WTC11 (cell line): ENCODE measurements at regions not wholly inside any gene's neighbourhood (a gene's known extent, or its start where the extent isn't known, plus 50 kb on each side); places are given as distances from the start of the nearest gene placed in this dataset.

Experiments
- ATAC-seq: fragments of 200-7000 bp; cut with Tn5 transposase; 2 replicates; pipeline ENCODE4 v1.10.0; 2021; ENCODE audit warnings: mild to moderate bottlenecking, moderate library complexity
- CTCF ChIA-PET: fragments of 300-600 bp; sonication (Branson Sonifier 250); formaldehyde crosslinking; loops from one replicate; lab custom pipeline; 2021; ENCODE audit warnings: antibody characterized with exemption; lab: Charles Lee
- POLR2A ChIA-PET: fragments of 350-600 bp; sonication (Branson Sonifier 250); formaldehyde crosslinking; loops from one replicate; lab custom pipeline; 2021; ENCODE audit warnings: antibody characterized with exemption; lab: Charles Lee
- DNase-seq: peaks from one replicate; pipeline ENCODE4 v3.0.0; 2021; ENCODE audit warnings: low spot score
- H3K27ac Mint-ChIP-seq: 2 replicates; pipeline ENCODE4 v1.8.0; 2021; ENCODE audit warnings: mixed read lengths
- H3K27me3 Mint-ChIP-seq: 2 replicates; pipeline ENCODE4 v1.8.0; 2021; ENCODE audit warnings: low read depth, mild to moderate bottlenecking, moderate library complexity, mixed read lengths
- H3K36me3 Mint-ChIP-seq: 2 replicates; pipeline ENCODE4 v1.8.0; 2021; ENCODE audit warnings: mixed read lengths
- H3K4me1 Mint-ChIP-seq: 2 replicates; pipeline ENCODE4 v1.8.0; 2022; ENCODE audit warnings: mixed read lengths
- H3K4me3 Mint-ChIP-seq: 2 replicates; pipeline ENCODE4 v1.8.0; 2021; ENCODE audit warnings: mild to moderate bottlenecking, moderate library complexity, mixed read lengths
- H3K9me3 Mint-ChIP-seq: 2 replicates; pipeline ENCODE4 v1.8.0; 2021; ENCODE audit warnings: mixed read lengths
- AR ChIP-seq: fragments of 250-450 bp; sonication (Bioruptor Pico); IDR thresholded peaks from 2 replicates; pipeline ENCODE4 v1.9.0; 2021; ENCODE audit warnings: mild to moderate bottlenecking
- ATF1 ChIP-seq: sonication (generic); formaldehyde crosslinking; IDR thresholded peaks from 2 replicates; pipeline ENCODE4 v1.8.1; 2023; ENCODE audit warnings: mild to moderate bottlenecking, moderate library complexity, missing genetic modification reagents
- ATF2 ChIP-seq: sonication (generic); formaldehyde crosslinking; IDR thresholded peaks from 2 replicates; pipeline ENCODE4 v1.8.1; 2022; ENCODE audit warnings: low read depth, missing genetic modification reagents, borderline replicate concordance
- HMGA2 ChIP-seq: fragments of 250-450 bp; sonication (Bioruptor Pico); IDR thresholded peaks from 2 replicates; pipeline ENCODE4 v1.4.0; 2021; ENCODE audit warnings: mild to moderate bottlenecking, moderate library complexity
- IRF2 ChIP-seq: sonication (generic); formaldehyde crosslinking; IDR thresholded peaks from 2 replicates; pipeline ENCODE4 v1.8.0; 2022; ENCODE audit warnings: low read depth, missing genetic modification reagents, borderline replicate concordance
- MXD4 ChIP-seq: fragments of 250-450 bp; sonication (Bioruptor Pico); IDR thresholded peaks from 2 replicates; pipeline ENCODE4 v1.8.0; 2021; ENCODE audit warnings: mild to moderate bottlenecking, moderate library complexity, borderline replicate concordance
- PRRX2 ChIP-seq: fragments of 250-450 bp; sonication (Bioruptor Pico); IDR thresholded peaks from 2 replicates; pipeline ENCODE4 v1.8.0; 2021; ENCODE audit warnings: mild to moderate bottlenecking
- RELA ChIP-seq: sonication (generic); formaldehyde crosslinking; IDR thresholded peaks from 2 replicates; pipeline ENCODE4 v1.8.1; 2022; ENCODE audit warnings: missing genetic modification reagents, mild to moderate bottlenecking, borderline replicate concordance
- ZBTB21 ChIP-seq: sonication (generic); formaldehyde crosslinking; IDR thresholded peaks from 2 replicates; pipeline ENCODE4 v1.8.1; 2023; ENCODE audit warnings: mild to moderate bottlenecking, missing genetic modification reagents, borderline replicate concordance
- ZNF138 ChIP-seq: sonication (generic); formaldehyde crosslinking; conservative IDR thresholded peaks from 2 replicates; pipeline ENCODE4 v1.8.1; 2022; ENCODE audit warnings: mild to moderate bottlenecking, moderate library complexity, missing genetic modification reagents
- ZNF232 ChIP-seq: sonication (generic); formaldehyde crosslinking; IDR thresholded peaks from 2 replicates; pipeline ENCODE4 v1.8.0; 2022; ENCODE audit warnings: mild to moderate bottlenecking, missing genetic modification reagents
- ZNF263 ChIP-seq: sonication (generic); formaldehyde crosslinking; IDR thresholded peaks from 2 replicates; pipeline ENCODE4 v1.8.1; 2022; ENCODE audit warnings: low read depth, mild to moderate bottlenecking, moderate library complexity, missing genetic modification reagents
- ZNF317 ChIP-seq: sonication (generic); formaldehyde crosslinking; IDR thresholded peaks from 2 replicates; pipeline ENCODE4 v1.8.1; 2023; ENCODE audit warnings: low read depth, mild to moderate bottlenecking, moderate library complexity, missing genetic modification reagents, borderline replicate concordance
- TF ChIP-seq, protein P1 (sequence below): sonication (generic); formaldehyde crosslinking; IDR thresholded peaks from 2 replicates; pipeline ENCODE4 v1.8.1; 2023; ENCODE audit warnings: mild to moderate bottlenecking, moderate library complexity, missing genetic modification reagents
- TF ChIP-seq, protein P2 (sequence below): sonication (generic); formaldehyde crosslinking; IDR thresholded peaks from 2 replicates; pipeline ENCODE4 v1.8.1; 2022; ENCODE audit warnings: mild to moderate bottlenecking, moderate library complexity, missing genetic modification reagents
- TF ChIP-seq, protein P3 (sequence below): sonication (generic); formaldehyde crosslinking; IDR thresholded peaks from 2 replicates; pipeline ENCODE4 v1.8.0; 2023; ENCODE audit warnings: missing genetic modification reagents
- TF ChIP-seq, protein P4 (sequence below): fragments of 200-600 bp; IDR thresholded peaks from 2 replicates; pipeline ENCODE4 v1.8.0; 2022; ENCODE audit warnings: antibody characterized with exemption
- TF ChIP-seq, protein P5 (sequence below): sonication (generic); formaldehyde crosslinking; IDR thresholded peaks from 2 replicates; pipeline ENCODE4 v1.8.1; 2023; ENCODE audit warnings: mild to moderate bottlenecking, missing genetic modification reagents

- Mint-ChIP-seq H3K4me3 (no peak overlapping the region), H3K9me3 (peaks cover 9% of the 10 kb centered on the region), H3K36me3 (0 out of 2 replicates have a peak, but pooled peaks cover 3% of the 10 kb centered on the region)
- ChIA-PET POLR2A (no interaction called here), CTCF (no interaction called here)
- no peak for DNase-seq
- no peak for ATAC-seq
- no peak for TF ChIP-seq RELA (CRISPR knock-in tag)
- TF ChIP-seq AR (CRISPR knock-in tag), result no peak
- TF ChIP-seq PRRX2 (CRISPR knock-in tag), result no peak
- TF ChIP-seq, all 79 proteins: peak for 0
- Mint-ChIP-seq H3K27me3 (no peaks in the 10 kb centered on the region), H3K27ac (no peak overlapping the region), H3K4me1 (no peaks in the 10 kb centered on the region)
These were observed 230.8 kb downstream of the NUAK1 start for GRCh38 chr12:105907982-105908381.

- DNase-seq (no peak), ATAC-seq (no peak)
- CTCF ChIA-PET, result no interaction called here
- no peak for TF ChIP-seq ZNF317
- TF ChIP-seq ATF1, result no peak
- TF ChIP-seq, protein P1, sequence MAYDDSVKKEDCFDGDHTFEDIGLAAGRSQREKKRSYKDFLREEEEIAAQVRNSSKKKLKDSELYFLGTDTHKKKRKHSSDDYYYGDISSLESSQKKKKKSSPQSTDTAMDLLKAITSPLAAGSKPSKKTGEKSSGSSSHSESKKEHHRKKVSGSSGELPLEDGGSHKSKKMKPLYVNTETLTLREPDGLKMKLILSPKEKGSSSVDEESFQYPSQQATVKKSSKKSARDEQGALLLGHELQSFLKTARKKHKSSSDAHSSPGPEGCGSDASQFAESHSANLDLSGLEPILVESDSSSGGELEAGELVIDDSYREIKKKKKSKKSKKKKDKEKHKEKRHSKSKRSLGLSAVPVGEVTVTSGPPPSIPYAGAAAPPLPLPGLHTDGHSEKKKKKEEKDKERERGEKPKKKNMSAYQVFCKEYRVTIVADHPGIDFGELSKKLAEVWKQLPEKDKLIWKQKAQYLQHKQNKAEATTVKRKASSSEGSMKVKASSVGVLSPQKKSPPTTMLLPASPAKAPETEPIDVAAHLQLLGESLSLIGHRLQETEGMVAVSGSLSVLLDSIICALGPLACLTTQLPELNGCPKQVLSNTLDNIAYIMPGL (CRISPR knock-in tag), result no peak
- no peak for TF ChIP-seq HMGA2 (CRISPR knock-in tag)
- no peak for TF ChIP-seq ZNF232 (CRISPR knock-in tag)
- TF ChIP-seq, protein P2, sequence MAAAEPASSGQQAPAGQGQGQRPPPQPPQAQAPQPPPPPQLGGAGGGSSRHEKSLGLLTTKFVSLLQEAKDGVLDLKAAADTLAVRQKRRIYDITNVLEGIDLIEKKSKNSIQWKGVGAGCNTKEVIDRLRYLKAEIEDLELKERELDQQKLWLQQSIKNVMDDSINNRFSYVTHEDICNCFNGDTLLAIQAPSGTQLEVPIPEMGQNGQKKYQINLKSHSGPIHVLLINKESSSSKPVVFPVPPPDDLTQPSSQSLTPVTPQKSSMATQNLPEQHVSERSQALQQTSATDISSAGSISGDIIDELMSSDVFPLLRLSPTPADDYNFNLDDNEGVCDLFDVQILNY (CRISPR knock-in tag), result no peak
- Mint-ChIP-seq H3K4me1 (no peaks in the 10 kb centered on the region), H3K27ac (no peak overlapping the region), H3K9me3 (peaks cover 12% of the 10 kb centered on the region), H3K27me3 (no peaks in the 10 kb centered on the region; the same call in 1 of the 2 replicates), H3K4me3 (no peak overlapping the region), H3K36me3 (0 out of 2 replicates have a peak, but pooled peaks cover 3% of the 10 kb centered on the region)
- POLR2A ChIA-PET, result no interaction called here
These were observed 228.7 kb downstream of the NUAK1 start for GRCh38 chr12:105910030-105910429.

- Mint-ChIP-seq H3K9me3 (peaks cover 12% of the 10 kb centered on the region), H3K4me1 (no peaks in the 10 kb centered on the region), H3K36me3 (0 out of 2 replicates have a peak, but pooled peaks cover 3% of the 10 kb centered on the region), H3K27ac (no peak overlapping the region), H3K27me3 (no peaks in the 10 kb centered on the region; the same call in 1 of the 2 replicates), H3K4me3 (no peak overlapping the region)
- CTCF ChIA-PET, result no interaction called here
- ATAC-seq, result no peak
- no peak for DNase-seq
- POLR2A ChIA-PET, result no interaction called here
- no peak for TF ChIP-seq AR (CRISPR knock-in tag)
- TF ChIP-seq MXD4 (CRISPR knock-in tag), result no peak
- TF ChIP-seq, protein P3, sequence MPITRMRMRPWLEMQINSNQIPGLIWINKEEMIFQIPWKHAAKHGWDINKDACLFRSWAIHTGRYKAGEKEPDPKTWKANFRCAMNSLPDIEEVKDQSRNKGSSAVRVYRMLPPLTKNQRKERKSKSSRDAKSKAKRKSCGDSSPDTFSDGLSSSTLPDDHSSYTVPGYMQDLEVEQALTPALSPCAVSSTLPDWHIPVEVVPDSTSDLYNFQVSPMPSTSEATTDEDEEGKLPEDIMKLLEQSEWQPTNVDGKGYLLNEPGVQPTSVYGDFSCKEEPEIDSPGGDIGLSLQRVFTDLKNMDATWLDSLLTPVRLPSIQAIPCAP (CRISPR knock-in tag), result no peak
- no peak for TF ChIP-seq ATF1
- no peak for TF ChIP-seq IRF2 (CRISPR knock-in tag)
- TF ChIP-seq, protein P4, sequence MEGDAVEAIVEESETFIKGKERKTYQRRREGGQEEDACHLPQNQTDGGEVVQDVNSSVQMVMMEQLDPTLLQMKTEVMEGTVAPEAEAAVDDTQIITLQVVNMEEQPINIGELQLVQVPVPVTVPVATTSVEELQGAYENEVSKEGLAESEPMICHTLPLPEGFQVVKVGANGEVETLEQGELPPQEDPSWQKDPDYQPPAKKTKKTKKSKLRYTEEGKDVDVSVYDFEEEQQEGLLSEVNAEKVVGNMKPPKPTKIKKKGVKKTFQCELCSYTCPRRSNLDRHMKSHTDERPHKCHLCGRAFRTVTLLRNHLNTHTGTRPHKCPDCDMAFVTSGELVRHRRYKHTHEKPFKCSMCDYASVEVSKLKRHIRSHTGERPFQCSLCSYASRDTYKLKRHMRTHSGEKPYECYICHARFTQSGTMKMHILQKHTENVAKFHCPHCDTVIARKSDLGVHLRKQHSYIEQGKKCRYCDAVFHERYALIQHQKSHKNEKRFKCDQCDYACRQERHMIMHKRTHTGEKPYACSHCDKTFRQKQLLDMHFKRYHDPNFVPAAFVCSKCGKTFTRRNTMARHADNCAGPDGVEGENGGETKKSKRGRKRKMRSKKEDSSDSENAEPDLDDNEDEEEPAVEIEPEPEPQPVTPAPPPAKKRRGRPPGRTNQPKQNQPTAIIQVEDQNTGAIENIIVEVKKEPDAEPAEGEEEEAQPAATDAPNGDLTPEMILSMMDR, result no peak
- no peak for TF ChIP-seq ZNF138 (CRISPR knock-in tag)
- TF ChIP-seq ZBTB21 (CRISPR knock-in tag), result no peak
- TF ChIP-seq ZNF263 (CRISPR knock-in tag), result no peak
- TF ChIP-seq, protein P5, sequence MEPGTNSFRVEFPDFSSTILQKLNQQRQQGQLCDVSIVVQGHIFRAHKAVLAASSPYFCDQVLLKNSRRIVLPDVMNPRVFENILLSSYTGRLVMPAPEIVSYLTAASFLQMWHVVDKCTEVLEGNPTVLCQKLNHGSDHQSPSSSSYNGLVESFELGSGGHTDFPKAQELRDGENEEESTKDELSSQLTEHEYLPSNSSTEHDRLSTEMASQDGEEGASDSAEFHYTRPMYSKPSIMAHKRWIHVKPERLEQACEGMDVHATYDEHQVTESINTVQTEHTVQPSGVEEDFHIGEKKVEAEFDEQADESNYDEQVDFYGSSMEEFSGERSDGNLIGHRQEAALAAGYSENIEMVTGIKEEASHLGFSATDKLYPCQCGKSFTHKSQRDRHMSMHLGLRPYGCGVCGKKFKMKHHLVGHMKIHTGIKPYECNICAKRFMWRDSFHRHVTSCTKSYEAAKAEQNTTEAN (CRISPR knock-in tag), result no peak
- no peak for TF ChIP-seq ATF2 (CRISPR knock-in tag)
These were observed 226.8 kb downstream of the NUAK1 start for GRCh38 chr12:105911966-105912365.
